ENCODE measurements at regions not wholly inside any gene's neighbourhood (a gene's known extent, or its start where the extent isn't known, plus 50 kb on each side); places are given as distances from the start of the nearest gene placed in this dataset.
"Not testable (repeated sequence)": the region's sequence is repeated elsewhere in the genome, so short reads cannot be mapped to it uniquely, and the experiment has no call there.

DNA sequence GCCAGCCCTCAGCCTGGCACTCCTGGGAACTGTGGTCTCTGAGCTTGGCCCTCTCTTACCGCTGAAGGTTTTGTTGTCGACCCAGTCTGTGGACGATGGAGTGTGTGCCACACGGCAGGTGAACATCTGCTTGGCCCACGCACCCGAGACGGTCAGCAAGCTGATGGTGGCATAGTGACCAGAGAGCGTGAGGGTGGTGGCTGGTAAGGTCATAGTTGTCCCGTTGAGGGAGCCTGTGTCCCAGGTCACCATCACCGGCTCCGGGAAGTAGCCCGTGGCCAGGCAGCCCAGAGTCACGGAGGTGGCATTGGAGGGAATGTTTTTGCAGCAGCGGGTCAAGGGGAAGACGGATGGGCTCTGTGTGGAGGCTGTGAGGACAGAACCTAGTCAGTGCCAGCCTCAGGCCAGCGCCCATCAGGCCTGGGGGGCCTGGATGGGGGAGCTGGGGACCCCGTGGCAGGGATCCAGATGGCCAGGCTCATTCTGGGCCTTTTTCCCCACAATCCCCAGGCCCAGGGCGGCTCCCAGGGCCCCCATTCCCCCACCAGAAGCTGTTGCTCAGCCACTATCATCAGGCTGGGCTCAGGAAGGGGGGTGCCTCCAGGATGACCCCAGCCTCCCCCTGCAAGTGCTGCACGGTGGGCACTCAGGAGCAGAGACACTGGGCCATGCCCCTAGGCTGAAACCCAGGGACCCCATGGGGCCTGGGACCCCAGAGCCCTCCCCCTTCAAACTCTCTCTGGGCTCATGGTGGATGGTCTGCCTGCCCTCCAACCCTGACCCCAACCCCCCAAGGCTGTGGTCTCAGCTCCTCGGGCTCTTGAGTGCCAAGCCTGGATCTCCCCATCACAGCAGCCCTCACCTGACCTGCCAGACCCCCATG, 75.2 kb downstream of the TMEM121 start:
- DNase-seq (ENCODE audit: low read depth): no peak
- TF ChIP-seq, protein P1, sequence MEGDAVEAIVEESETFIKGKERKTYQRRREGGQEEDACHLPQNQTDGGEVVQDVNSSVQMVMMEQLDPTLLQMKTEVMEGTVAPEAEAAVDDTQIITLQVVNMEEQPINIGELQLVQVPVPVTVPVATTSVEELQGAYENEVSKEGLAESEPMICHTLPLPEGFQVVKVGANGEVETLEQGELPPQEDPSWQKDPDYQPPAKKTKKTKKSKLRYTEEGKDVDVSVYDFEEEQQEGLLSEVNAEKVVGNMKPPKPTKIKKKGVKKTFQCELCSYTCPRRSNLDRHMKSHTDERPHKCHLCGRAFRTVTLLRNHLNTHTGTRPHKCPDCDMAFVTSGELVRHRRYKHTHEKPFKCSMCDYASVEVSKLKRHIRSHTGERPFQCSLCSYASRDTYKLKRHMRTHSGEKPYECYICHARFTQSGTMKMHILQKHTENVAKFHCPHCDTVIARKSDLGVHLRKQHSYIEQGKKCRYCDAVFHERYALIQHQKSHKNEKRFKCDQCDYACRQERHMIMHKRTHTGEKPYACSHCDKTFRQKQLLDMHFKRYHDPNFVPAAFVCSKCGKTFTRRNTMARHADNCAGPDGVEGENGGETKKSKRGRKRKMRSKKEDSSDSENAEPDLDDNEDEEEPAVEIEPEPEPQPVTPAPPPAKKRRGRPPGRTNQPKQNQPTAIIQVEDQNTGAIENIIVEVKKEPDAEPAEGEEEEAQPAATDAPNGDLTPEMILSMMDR (conservative IDR thresholded peaks at IDR 0.05; ENCODE audit: low read depth, low read length): no peak
- no peak overlapping the region for H3K4me3 ChIP-seq (ENCODE audit: low read depth, low read length)

DNA sequence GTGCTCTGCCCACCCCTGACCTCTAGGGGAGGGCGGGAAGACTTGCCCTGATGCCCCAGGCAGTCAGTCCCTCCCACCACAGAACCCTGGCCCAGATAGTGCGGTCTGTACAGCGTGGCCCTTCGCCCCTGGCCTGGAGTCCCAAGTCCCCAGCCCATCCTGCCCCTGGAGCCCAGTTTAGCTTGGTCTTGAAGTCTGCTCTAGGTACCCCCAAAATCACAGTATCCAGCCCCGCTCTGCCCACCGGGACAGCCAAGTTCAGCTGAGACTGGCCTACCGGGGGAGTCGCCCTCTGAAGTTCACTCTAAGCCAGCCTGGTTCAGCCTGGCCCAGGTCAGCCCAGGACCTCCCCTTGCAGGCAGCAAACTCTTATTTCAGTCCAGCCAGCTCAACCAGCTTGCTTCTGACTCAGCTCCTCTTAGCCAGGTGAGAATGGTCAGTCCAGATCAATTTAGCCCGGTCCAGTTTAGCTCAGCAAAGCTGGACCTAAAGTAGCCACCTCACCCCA, 75.9 kb downstream of the TMEM121 start:
- TF ChIP-seq, protein P1 (conservative IDR thresholded peaks at IDR 0.05; ENCODE audit: low read depth, low read length): no peak

DNA sequence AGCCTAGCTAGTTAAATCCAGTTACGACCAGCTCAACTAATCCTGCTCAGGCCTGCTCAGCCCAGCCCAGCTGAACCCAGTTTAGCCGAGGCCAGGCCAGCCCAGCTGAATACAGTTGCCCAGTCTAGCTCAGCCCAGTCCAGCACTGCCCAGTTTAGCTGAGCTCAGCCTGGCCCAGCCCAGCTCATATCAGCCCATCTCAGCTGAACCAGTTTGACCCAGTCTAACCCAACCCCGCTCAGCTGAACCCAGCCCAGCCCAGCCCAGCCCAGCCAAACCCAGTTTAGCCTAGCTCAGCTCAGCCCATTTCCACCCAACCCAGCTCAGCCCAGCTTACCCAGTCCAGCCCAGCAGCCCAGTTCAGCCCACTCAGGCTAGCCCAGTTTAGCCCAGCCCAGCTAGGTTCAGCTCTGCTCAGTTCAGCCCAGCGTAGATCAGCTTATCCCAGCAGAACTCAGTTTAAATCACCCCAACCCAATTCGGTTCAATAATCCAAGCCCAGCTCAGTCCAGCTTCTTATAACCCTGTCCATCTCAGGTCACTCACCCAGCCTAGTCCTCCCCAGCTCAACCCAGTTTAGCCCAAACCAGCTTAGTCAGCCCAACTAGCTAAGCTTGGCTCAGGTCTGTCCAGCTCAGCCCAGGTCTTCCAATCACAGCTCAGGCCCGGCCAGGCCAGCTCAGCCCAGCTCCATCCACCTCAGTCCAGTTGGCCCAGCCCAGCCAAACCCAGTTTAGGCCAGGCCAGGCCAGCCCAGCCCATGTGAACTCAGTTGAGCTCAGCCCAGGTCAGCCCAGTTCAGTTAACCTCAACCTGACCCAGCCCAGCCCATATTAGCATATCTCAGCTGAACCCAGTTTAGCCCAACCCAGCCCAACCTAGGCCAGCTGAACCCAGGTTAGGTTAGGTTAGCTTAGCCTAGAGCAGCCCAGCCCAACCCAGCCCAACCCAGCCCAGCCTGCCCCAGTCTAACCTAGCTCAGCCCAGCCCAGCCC, 76.7 kb downstream of the TMEM121 start:
- TF ChIP-seq, protein P1 (conservative IDR thresholded peaks at IDR 0.05; ENCODE audit: low read depth, low read length): no peak
- no peak for DNase-seq (ENCODE audit: low read depth)
- H3K4me3 ChIP-seq (ENCODE audit: low read depth, low read length): no peak overlapping the region

More for the DNA sequence above, 75.9 kb downstream of the TMEM121 start:
- DNase-seq (ENCODE audit: low read depth): no peak
- no peak overlapping the region for H3K4me3 ChIP-seq (ENCODE audit: low read depth, low read length)

DNA sequence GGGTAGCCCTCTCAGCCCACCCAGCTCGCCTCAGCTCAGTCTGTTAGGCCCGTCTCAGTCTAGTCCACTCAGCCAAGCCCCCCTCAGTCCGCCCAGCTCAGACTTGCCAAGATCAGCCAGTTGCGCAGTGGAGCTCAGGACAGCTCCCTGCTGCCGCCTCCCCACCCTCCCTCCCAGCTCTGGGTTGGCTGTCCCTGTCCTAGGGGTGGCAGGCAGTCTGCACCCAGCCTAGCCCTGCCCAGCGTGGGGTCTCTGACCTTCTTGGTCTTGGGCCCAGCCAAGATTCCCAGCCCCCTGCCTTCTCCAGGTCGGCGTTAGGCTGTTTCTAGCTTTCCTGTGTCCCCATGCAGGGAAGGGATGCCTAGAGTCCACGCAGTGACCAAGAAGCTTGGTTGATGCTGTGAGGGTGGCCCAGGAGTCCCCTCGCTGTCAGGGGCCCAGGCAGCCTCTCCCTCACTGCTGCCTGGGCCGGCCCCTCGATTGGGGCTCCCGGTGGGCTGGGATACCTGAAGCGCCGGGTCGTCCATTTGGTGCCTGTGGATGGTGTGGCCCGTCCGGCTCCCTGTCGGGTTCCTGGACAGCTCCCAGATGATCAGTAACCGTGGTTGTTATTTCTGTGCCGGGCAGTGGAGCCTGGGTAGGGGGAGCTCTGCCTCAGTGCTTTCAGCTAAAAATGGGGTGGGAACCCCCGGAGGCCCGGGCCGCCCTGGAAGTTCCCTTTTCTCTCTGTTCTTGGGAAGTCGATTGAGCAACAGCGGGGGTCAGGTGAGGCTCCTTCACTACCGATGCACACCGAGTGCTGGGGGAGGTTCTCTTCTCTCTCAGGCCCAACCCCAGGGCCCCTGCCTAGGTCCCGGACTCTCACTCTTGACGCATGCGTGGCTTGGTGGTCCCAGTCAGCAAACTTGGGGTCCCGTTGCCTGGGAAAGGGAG, 78.4 kb downstream of the TMEM121 start:
- DNase-seq (ENCODE audit: low read depth); H3K4me3 ChIP-seq (ENCODE audit: low read depth, low read length): not testable (repeated sequence)

DNA sequence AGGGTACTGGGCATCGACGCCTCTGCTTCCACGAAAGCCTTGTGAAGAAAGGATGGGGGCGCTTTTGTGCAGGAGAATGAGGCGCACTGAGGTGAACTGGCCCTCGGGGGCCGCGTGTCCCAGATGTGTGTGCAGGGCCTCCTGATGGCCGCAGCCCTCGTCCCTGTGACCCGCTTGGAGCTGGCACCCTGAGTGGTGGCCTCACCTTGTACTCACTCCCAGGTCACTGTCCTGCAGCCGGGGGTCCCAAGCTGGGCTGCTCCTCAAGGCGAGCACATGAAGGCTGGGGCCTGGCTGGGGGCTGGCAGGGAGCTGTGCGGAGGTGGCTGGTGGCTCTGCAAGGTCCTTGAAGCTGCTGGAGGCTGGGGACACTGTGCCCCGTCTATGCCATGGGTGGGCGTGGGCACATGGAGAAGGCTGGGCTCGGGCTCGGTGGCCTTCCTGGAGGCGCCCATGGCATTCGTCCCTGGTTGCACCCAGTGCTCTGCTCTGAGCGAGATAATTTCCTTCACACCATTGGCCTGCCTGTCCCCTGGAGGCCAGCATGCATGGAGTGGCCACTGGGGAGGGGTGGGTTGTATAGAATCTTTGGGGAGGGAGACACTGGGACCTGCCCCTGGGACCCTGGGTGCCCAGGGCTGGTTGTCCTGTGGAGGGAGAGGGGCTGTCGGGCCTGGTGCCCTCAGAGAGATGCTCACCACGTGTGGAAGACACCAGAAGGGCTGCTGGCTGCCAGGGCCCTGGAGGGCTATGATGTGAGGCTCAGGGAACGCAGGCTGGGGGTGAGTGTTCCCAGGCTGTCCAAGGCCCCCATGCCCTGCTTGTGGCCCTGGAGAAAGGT, 79.3 kb downstream of the TMEM121 start:
- DNase-seq (ENCODE audit: low read depth): no peak
- TF ChIP-seq, protein P1 (conservative IDR thresholded peaks at IDR 0.05; ENCODE audit: low read depth, low read length): no peak

DNA sequence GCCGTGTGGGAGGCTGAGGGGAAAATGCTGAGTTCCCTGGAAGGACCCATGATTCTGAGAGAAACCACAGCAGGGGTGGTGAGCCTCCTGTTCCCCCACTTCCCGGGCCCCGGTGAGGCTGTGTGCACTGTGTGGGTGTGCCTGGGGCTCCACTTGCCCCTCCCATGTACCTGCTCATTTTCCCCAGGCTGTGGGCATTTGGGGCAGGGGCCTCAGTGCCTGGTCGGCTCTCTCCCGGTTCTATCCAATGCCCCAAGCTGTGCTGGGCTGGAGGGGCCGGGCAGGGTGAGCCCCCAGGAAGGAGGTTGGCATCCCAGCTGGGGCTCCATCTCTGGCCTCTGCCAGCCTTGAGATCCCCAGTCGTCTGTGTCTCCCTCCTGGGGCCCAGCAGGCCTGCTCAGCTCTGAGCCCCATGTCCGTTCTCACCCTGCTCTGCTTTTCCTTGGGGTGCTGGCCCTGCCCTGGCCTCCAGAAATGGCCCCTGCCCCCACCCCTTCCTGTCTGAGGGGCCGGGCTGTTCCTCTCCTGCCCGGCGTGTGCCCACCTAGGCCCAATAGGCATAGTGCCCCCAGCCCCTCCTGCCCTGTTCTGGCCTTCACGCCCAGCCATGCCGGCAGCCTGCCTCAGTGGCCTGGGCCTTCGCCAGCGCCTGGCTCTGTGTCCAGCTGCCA, 80.1 kb downstream of the TMEM121 start:
- not testable (repeated sequence) for H3K4me3 ChIP-seq (ENCODE audit: low read depth, low read length); DNase-seq (ENCODE audit: low read depth)

More for the DNA sequence above, 79.3 kb downstream of the TMEM121 start:
- H3K4me3 ChIP-seq (ENCODE audit: low read depth, low read length): no peak overlapping the region

DNA sequence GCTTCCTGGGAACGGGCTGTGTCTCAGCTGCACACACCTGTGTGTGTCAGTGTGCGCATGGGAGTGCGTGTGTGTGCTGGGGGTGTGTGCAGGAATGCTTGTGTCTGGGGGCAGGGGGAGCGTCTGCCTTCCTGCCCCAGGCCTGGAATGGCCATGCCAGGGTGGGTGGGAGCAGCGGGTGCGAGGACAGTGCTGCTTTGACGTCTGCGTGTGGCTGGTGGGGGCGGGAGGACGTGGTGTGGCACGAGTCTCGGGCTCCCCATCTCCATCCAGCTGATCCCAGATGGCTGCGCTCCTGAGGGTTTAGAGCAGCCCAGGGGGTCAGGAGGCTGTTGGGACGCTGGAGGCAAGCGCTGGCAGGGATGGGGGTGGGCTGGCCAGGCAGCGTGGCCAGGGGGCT, 80.6 kb downstream of the TMEM121 start:
- not testable (repeated sequence) for DNase-seq (ENCODE audit: low read depth); H3K4me3 ChIP-seq (ENCODE audit: low read depth, low read length)

DNA sequence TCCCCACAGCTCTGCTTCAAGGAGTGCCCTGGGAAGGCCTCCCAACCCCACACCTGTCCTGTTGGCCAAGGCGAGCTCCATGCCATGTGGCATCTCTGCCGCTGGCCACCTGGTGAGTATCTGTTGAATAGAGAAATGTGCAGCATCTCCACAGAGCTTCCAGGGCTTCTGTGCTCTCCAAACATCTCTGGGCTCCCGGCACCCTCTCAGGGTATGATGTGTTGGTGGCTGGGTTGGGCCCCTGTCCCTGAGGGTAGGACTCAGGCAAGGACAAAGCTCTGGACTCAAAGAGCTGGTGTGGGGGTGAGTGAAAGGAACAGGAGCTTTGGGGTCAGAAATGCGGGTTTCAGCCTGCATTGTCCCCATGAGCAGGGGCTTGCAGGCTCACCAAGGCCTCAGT, 88.6 kb downstream of the TMEM121 start:
- DNase-seq (ENCODE audit: low read depth): not testable (repeated sequence)

DNA sequence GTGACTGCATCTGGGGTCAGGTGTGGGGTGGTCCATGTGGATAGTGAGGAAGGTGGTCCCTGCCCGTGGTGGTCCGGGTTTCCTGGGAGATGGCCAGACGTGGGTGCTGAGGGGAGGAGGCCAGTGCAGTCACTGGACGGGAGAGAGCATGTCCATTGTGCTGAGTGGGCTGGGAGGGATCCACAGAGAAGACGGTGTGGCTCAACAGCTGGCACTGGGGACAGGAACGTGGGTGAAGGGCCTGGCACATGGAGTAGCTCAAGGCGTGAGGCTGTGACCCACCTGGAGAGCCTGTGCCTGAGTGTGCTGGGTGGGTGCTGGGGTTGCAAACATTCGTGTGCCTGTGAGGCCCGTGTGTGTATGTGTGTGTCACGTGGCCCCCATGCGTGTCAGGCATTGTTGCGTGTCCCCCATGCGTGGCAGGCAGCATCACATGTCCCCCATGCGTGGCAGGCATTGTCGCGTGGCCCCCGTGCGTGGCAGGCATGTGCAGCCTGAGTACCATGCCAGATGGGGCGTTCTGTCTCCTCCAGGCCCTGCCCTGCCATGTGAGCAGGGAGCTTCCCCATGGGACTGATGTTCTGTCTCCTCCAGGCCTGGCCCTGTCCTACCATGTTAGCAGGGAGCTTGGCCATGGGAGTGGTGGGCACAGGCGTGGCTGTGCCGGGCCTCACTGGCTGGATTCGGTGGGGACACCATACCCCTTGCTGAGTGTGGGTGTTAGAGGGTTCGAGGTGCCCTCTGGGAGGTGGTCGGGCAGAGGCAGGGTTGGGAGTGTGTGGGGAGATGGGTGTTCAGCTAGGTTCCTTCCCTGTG, 89.8 kb downstream of the TMEM121 start:
- not testable (repeated sequence) for DNase-seq (ENCODE audit: low read depth); H3K4me3 ChIP-seq (ENCODE audit: low read depth, low read length)

More for the DNA sequence above, 88.6 kb downstream of the TMEM121 start:
- H3K4me3 ChIP-seq (ENCODE audit: low read depth, low read length): not testable (repeated sequence)
